ENCODE measurements at regions not wholly inside any gene's neighbourhood (a gene's known extent, or its start where the extent isn't known, plus 50 kb on each side); places are given as distances from the start of the nearest gene placed in this dataset.
"Not testable (repeated sequence)": the region's sequence is repeated elsewhere in the genome, so short reads cannot be mapped to it uniquely, and the experiment has no call there.

GRCh38 chr22:25415731-25416130 lies 148.7 kb upstream of the GRK3 start:
- H3K4me3 ChIP-seq, H3K9me3 ChIP-seq, DNase-seq, H3K36me3 ChIP-seq, H3K27me3 ChIP-seq: not testable (repeated sequence)

- H3K9me3 ChIP-seq, DNase-seq, H3K4me3 ChIP-seq, H3K36me3 ChIP-seq, H3K27me3 ChIP-seq: not testable (repeated sequence)
Observed at GRCh38 chr22:25417826-25418225, 146.6 kb upstream of the GRK3 start.

- H3K27me3 ChIP-seq: no peaks in the 10 kb centered on the region
- H3K9me3 ChIP-seq: no peaks in the 10 kb centered on the region
- no peaks in the 10 kb centered on the region for H3K36me3 ChIP-seq
- no peak overlapping the region for H3K4me3 ChIP-seq
- DNase-seq: no peak
Observed at GRCh38 chr22:25419247-25420113, 145.0 kb upstream of the GRK3 start.

GRCh38 chr22:25420114-25420441 lies 144.4 kb upstream of the GRK3 start:
- DNase-seq, H3K36me3 ChIP-seq, H3K4me3 ChIP-seq, H3K9me3 ChIP-seq, H3K27me3 ChIP-seq: not testable (repeated sequence)

- Histone ChIP-seq H3K9me3 (no peaks in the 10 kb centered on the region), H3K4me3 (no peak overlapping the region), H3K27me3 (no peaks in the 10 kb centered on the region), H3K36me3 (no peaks in the 10 kb centered on the region)
- DNase-seq: no peak
Observed at GRCh38 chr22:25420471-25420924, 144.0 kb upstream of the GRK3 start.

- H3K9me3 ChIP-seq: no peaks in the 10 kb centered on the region
- H3K36me3 ChIP-seq: no peaks in the 10 kb centered on the region
- H3K4me3 ChIP-seq: no peak overlapping the region
- DNase-seq: no peak
- H3K27me3 ChIP-seq: no peaks in the 10 kb centered on the region
Observed at GRCh38 chr22:25420925-25421904, 143.3 kb upstream of the GRK3 start.

GRCh38 chr22:25426530-25427308 lies 137.8 kb upstream of the GRK3 start:
- not testable (repeated sequence) for H3K36me3 ChIP-seq, H3K27me3 ChIP-seq, H3K4me3 ChIP-seq, DNase-seq, H3K9me3 ChIP-seq

- H3K27me3 ChIP-seq, H3K4me3 ChIP-seq, H3K9me3 ChIP-seq, H3K36me3 ChIP-seq, DNase-seq: not testable (repeated sequence)
Observed at GRCh38 chr22:25431637-25432342, 132.7 kb upstream of the GRK3 start.

GRCh38 chr22:25433381-25433970 lies 131.0 kb upstream of the GRK3 start:
- not testable (repeated sequence) for H3K9me3 ChIP-seq, H3K4me3 ChIP-seq, H3K36me3 ChIP-seq, H3K27me3 ChIP-seq, DNase-seq

GRCh38 chr22:25437414-25438160 lies 126.9 kb upstream of the GRK3 start:
- H3K4me3 ChIP-seq: no peak overlapping the region
- no peaks in the 10 kb centered on the region for H3K36me3 ChIP-seq
- no peak for DNase-seq
- no peaks in the 10 kb centered on the region for H3K27me3 ChIP-seq
- no peaks in the 10 kb centered on the region for H3K9me3 ChIP-seq

- DNase-seq: no peak
- Histone ChIP-seq H3K36me3 (no peaks in the 10 kb centered on the region), H3K27me3 (no peaks in the 10 kb centered on the region), H3K4me3 (no peak overlapping the region), H3K9me3 (no peaks in the 10 kb centered on the region)
Observed at GRCh38 chr22:25447067-25447685, 117.3 kb upstream of the GRK3 start.

GRCh38 chr22:25447686-25448434 lies 116.6 kb upstream of the GRK3 start:
- peak; percentile 55 for DNase-seq
- Histone ChIP-seq H3K36me3 (no peaks in the 10 kb centered on the region), H3K27me3 (no peaks in the 10 kb centered on the region), H3K4me3 (peak overlapping the region; percentile 64), H3K9me3 (no peaks in the 10 kb centered on the region)

GRCh38 chr22:25448435-25449051 lies 115.9 kb upstream of the GRK3 start:
- DNase-seq: no peak
- no peaks in the 10 kb centered on the region for H3K36me3 ChIP-seq
- no peaks in the 10 kb centered on the region for H3K9me3 ChIP-seq
- peak overlapping the region; percentile 64 for H3K4me3 ChIP-seq
- H3K27me3 ChIP-seq: no peaks in the 10 kb centered on the region

GRCh38 chr22:25449781-25450317 lies 114.6 kb upstream of the GRK3 start:
- no peak for DNase-seq
- H3K27me3 ChIP-seq: no peaks in the 10 kb centered on the region
- H3K36me3 ChIP-seq: no peaks in the 10 kb centered on the region
- no peak overlapping the region for H3K4me3 ChIP-seq
- no peaks in the 10 kb centered on the region for H3K9me3 ChIP-seq
